Spleen (tissue), 11 donors: ENCODE measurements at regions not wholly inside any gene's neighbourhood (a gene's known extent, or its start where the extent isn't known, plus 50 kb on each side); places are given as distances from the start of the nearest gene placed in this dataset.

Experiments
- DNase-seq: peaks from one replicate; pipeline ENCODE4 v3.0.0-alpha.2; 2020
- H3K27ac ChIP-seq, 8 donors: fragments of 200-600 bp; sonication (generic) in 7 of 8; 1 replicate in 4 of 8; 2 replicates in 4 of 8; pipeline versions ENCODE4 v1.5.0 to v1.8.0; 2016 to 2021; ENCODE audit warnings: inconsistent platforms in 4 of 8, mild to moderate bottlenecking in 4 of 8, moderate library complexity in 1 of 8
- H3K27me3 ChIP-seq, 7 donors: fragments of 200-600 bp; sonication (generic) in 6 of 7; replicated peaks in 1 of 7; 1 replicate in 4 of 7; 2 replicates in 3 of 7; pipeline versions ENCODE4 v1.5.0 to v1.8.0; 2016 to 2021; ENCODE audit warnings: inconsistent platforms in 3 of 7, mild to moderate bottlenecking in 1 of 7
- H3K36me3 ChIP-seq, 6 donors: fragments of 200-600 bp; sonication (generic) in 5 of 6; 1 replicate in 4 of 6; 2 replicates in 2 of 6; pipeline versions ENCODE4 v1.5.0 to v1.8.0; 2016 to 2021; ENCODE audit warnings: inconsistent platforms in 2 of 6
- H3K4me1 ChIP-seq, 6 donors: fragments of 200-600 bp; sonication (generic) in 5 of 6; 1 replicate in 3 of 6; 2 replicates in 3 of 6; pipeline versions ENCODE4 v1.5.0 to v1.8.0; 2016 to 2021; ENCODE audit warnings: inconsistent platforms in 3 of 6
- H3K4me3 ChIP-seq, 8 donors: fragments of 200-600 bp; sonication (generic) in 7 of 8; 1 replicate in 4 of 8; 2 replicates in 4 of 8; pipeline versions ENCODE4 v1.5.0 to v1.8.0; 2016 to 2021; ENCODE audit warnings: inconsistent platforms in 4 of 8, mild to moderate bottlenecking in 4 of 8, moderate library complexity in 2 of 8
- H3K9me3 ChIP-seq, 8 donors: fragments of 200-600 bp; sonication (generic) in 7 of 8; 1 replicate in 4 of 8; 2 replicates in 4 of 8; pipeline versions ENCODE4 v1.5.0 to v1.8.0; 2016 to 2021; ENCODE audit warnings: inconsistent platforms in 4 of 8
- CTCF ChIP-seq, 11 experiments: fragments of 200-600 bp in 7 of 11; fragments of 450-650 bp in 4 of 11; sonication (generic) in 4 of 11; IDR thresholded peaks in 8 of 11; conservative IDR thresholded peaks in 3 of 11; 1 replicate in 7 of 11; 2 replicates in 4 of 11; pipeline versions ENCODE4 v1.4.0 to v1.8.0; 2016 to 2021; ENCODE audit warnings: antibody characterized with exemption in 11 of 11, inconsistent platforms in 4 of 11, mild to moderate bottlenecking in 1 of 11
- POLR2A ChIP-seq, 3 donors: fragments of 450-650 bp; IDR thresholded peaks; one replicate each; pipeline ENCODE4 v1.5.1; 2017; ENCODE audit warnings: antibody characterized with exemption in 3 of 3, mild to moderate bottlenecking in 1 of 3
- POLR2AphosphoS5 ChIP-seq, 3 donors: sonication (generic); formaldehyde crosslinking; IDR thresholded peaks; one replicate each; pipeline ENCODE4 v1.5.1; 2017; ENCODE audit warnings: antibody characterized with exemption in 3 of 3
- WGBS, 5 donors: extraction: QIAGEN DNeasy Blood & Tissue Kit in 3 of 5; methylation state at CpG; one replicate each; pipeline versions ENCODE4 v1.1.5 to v1.1.7; 2013 to 2018; 5-methylcytosine and 5-hydroxymethylcytosine counted together
- intact Hi-C: fragments of 100-400 bp; cut with DNase I; formaldehyde crosslinking; loops from one replicate; pipeline ENCODE4 v1.15.0; 2023; ENCODE audit warnings: low total_unique reads
- donor health status: healthy with polysubstance abuse.
- donor health status: DM: no; HTN: no; CAD: no; lungs with moderate emphysema.
- donor health status: DM: no; HTN: no; CAD: no.
- donor health status: Bipolar disorder and iron deficiency.
- donor health status: healthy.
- donor health status: DM: no; HTN: no; CAD: no.
- donor health status: DM: yes; HTN: yes; CAD: no.

- H3K9me3 ChIP-seq, result peaks cover 0 to 36% (median 9%) of the 10 kb centered on the region in 8 donors
- intact Hi-C loops, result no loop called here
- H3K36me3 ChIP-seq, result no peaks in the 10 kb centered on the region
- H3K27ac ChIP-seq, result no peak overlapping the region
- H3K4me1 ChIP-seq, result no peaks in the 10 kb centered on the region
- DNase-seq, result no peak
- TF ChIP-seq POLR2A (IDR thresholded peaks at IDR 0.05) (no peak), CTCF (IDR thresholded peaks at IDR 0.05 in 8 of 11, conservative IDR thresholded peaks at IDR 0.05 in 3 of 11) (no peak), POLR2AphosphoS5 (IDR thresholded peaks at IDR 0.05) (no peak)
- WGBS, 5 donors, result 36 to 49% (median 37%) methylated on average over 4 of the region's 4 CpGs
- H3K27me3 ChIP-seq, result no peaks in the 10 kb centered on the region
- H3K4me3 ChIP-seq, result no peak overlapping the region
Measured at GRCh38 chr5:4780633-4781032, 359.5 kb upstream of the ADAMTS16 start.

GRCh38 chr5:4781299-4781698 is 358.8 kb upstream of the ADAMTS16 start:
- H3K4me1 ChIP-seq, result no peaks in the 10 kb centered on the region
- intact Hi-C loops, result no loop called here
- no peak overlapping the region for H3K27ac ChIP-seq
- no peak overlapping the region for H3K4me3 ChIP-seq
- TF ChIP-seq CTCF (IDR thresholded peaks at IDR 0.05 in 8 of 11, conservative IDR thresholded peaks at IDR 0.05 in 3 of 11) (no peak), POLR2A (IDR thresholded peaks at IDR 0.05) (no peak), POLR2AphosphoS5 (IDR thresholded peaks at IDR 0.05) (no peak)
- no peak for DNase-seq
- no peaks in the 10 kb centered on the region for H3K27me3 ChIP-seq
- no peaks in the 10 kb centered on the region for H3K36me3 ChIP-seq
- peaks cover 0 to 43% (median 13%) of the 10 kb centered on the region in 8 donors for H3K9me3 ChIP-seq
- WGBS, 5 donors, result 55 to 68% (median 66%) methylated on average over 6 of the region's 6 CpGs

- Histone ChIP-seq H3K27me3 (no peaks in the 10 kb centered on the region), H3K9me3 (peaks cover 0 to 39% (median 11%) of the 10 kb centered on the region in 8 donors), H3K36me3 (no peaks in the 10 kb centered on the region), H3K4me3 (no peak overlapping the region), H3K4me1 (no peaks in the 10 kb centered on the region), H3K27ac (no peak overlapping the region)
- TF ChIP-seq POLR2A (IDR thresholded peaks at IDR 0.05) (no peak), POLR2AphosphoS5 (IDR thresholded peaks at IDR 0.05) (no peak), CTCF (IDR thresholded peaks at IDR 0.05 in 8 of 11, conservative IDR thresholded peaks at IDR 0.05 in 3 of 11) (no peak)
- 34 to 59% (median 53%) methylated on average over 1 of the region's 1 CpG for WGBS, 5 donors
- no peak for DNase-seq
- intact Hi-C loops, result no loop called here
Measured at GRCh38 chr5:4785971-4786370, 354.2 kb upstream of the ADAMTS16 start.

GRCh38 chr5:4797445-4797844 is 342.7 kb upstream of the ADAMTS16 start:
- DNase-seq, result no peak
- no peaks in the 10 kb centered on the region for H3K27me3 ChIP-seq
- no peaks in the 10 kb centered on the region for H3K4me1 ChIP-seq
- no peaks in the 10 kb centered on the region for H3K36me3 ChIP-seq
- H3K27ac ChIP-seq, result no peak overlapping the region
- TF ChIP-seq CTCF (IDR thresholded peaks at IDR 0.05 in 8 of 11, conservative IDR thresholded peaks at IDR 0.05 in 3 of 11) (no peak), POLR2A (IDR thresholded peaks at IDR 0.05) (no peak), POLR2AphosphoS5 (IDR thresholded peaks at IDR 0.05) (no peak)
- H3K4me3 ChIP-seq, result no peak overlapping the region
- H3K9me3 ChIP-seq, result peaks cover 0 to 9% (median 0%) of the 10 kb centered on the region in 8 donors
- WGBS, 5 donors, result 71 to 82% (median 78%) methylated on average over 2 of the region's 2 CpGs
- intact Hi-C loops, result no loop called here
